HS-27A (cell line): ENCODE measurements at regions not wholly inside any gene's neighbourhood (a gene's known extent, or its start where the extent isn't known, plus 50 kb on each side); places are given as distances from the start of the nearest gene placed in this dataset.

ENCODE experiments used
- DNase-seq: peaks from one replicate; pipeline ENCODE4 v3.0.0-alpha.2; 2012; ENCODE audit warnings: low read depth, missing footprints

DNA sequence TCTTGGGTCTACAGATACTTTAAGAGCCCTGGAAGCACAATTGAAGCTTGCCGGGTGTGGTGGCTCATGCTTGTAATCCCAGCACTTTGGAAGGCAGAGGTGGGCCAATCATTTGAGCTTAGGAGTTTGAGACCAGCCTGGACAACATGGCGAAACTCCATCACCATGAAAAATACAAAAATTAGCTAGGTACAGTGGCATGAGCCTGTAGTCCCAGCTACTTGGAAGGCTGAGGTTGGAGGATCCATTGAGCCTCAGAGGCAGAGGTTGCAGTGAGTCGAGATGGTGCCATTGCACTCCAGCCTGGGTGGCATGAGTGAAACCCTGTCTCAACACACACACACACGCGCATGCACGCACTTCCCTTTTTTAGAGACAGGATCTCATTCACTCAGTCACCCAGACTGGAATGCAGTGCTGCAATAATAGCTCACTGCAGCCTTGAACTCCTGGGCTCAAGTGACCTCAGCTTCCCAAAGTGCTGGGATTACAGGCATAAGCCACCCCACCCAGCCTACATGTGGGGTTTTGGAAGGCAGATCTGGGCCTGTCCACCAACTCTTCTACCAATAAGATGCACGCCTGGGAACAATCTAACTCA lies 182.5 kb upstream of the JARID2 start:
- DNase-seq: peak; percentile 20

DNA sequence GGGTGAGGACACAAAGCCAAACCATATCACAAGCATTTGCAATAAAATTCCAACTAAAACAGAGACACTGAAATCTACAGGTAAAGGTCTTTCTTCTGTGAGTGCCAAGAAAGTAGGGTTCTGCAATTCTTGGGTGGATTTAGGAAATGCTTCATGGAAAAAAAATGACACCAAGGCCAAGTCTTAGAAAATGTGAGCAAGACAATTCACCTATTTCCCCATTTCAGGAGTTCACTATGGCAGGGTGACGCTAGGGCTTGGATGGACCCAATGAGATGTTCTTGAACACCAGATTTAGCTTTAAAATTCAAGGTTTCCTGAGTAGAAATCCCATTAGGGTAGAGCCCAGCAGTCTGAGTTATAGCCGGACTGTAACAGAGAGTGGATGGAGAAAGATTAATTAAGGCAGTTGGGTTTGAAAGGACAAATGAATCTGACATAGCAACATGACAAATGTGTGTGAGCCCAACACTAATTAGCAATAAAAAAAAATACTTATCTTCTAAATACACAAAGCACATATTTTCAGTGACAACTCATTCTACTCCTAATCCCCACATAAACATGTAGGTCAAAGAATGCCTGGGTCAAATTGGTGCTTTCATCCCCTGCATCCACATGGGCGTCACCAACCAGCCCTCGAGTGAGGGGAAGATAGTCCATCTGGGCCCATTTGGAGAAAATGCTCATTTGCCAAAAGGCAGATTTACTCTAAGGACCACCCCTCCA lies 180.4 kb upstream of the JARID2 start:
- DNase-seq: no peak

DNA sequence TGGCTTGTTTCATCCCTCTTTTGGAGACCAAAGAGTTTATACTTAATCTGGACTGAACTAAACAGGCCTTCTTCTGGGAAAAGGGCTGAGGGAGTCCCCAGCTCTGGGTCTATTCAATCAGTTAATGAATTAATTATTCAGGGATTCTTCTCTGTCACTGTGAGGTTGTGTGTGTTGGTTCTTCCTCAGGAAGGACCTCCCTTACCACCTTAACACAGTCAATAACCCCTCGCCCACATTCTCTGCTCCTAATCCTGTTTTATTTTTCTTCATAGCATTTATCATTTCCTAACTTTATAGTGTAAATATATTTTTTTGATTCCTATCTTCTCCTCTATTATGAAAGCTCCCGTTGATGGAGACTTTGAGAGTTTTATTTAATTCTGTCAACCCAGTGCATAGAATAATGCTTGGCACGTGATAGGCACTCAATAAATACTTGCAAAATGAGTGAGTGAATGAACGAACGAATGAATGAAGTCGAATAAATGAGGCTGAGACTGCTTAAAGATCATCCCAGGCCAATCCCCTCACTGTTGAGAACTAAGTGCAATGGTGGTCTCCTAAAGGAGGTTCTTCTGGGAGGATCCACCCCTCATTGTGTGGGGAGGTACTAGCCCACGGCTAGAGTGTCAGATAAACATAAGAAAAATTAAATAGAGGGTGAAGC lies 179.6 kb upstream of the JARID2 start:
- DNase-seq: no peak

DNA sequence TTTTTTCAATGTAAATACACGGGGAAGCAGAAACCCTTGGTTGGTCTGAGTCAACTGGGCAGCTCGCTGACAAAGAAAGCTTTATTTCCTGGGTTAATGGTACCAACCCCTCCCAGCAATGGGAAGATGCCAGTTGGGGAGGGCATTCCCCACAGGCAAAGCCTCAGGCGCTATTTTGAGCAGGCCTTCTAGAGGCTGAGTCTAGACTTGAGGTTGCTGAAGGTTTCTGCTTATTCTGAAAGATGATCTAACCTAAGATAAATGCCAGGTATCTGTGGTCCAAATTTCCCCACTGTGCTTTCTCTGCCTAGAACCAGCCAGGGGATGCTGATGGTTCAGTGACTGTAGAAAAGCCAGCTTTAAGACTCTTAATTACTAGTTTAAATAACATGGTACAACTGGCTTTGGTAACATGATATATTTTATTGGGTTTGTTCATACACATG lies 172.5 kb upstream of the JARID2 start:
- DNase-seq: no peak

DNA sequence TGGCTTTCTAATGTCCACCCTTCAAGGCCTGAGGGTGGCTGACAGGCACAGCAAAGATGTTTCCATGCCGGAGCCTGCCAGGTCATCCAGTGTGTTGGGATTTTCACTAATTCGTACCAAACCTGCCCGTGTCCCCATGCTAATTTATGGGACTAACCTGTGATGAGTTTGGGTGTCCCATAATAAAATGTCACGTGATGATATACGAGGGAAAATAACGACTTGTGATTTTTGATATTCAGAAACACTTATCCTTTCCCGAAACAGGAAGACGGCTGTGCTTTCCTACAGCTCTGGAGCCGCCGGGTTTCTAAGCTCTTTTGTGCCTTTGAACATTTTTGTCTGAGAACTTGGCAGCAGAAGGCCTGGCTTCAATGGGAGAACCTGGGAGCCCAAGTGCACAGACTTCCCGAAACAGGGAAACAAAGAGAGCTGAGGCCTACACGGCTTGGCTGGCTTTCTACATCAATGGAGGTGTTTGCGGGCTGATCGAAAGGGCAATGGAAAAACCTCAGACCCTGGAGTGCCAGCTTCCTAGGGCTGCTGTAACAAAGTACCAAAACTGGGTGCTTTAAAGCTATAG lies 171.9 kb upstream of the JARID2 start:
- no peak for DNase-seq

DNA sequence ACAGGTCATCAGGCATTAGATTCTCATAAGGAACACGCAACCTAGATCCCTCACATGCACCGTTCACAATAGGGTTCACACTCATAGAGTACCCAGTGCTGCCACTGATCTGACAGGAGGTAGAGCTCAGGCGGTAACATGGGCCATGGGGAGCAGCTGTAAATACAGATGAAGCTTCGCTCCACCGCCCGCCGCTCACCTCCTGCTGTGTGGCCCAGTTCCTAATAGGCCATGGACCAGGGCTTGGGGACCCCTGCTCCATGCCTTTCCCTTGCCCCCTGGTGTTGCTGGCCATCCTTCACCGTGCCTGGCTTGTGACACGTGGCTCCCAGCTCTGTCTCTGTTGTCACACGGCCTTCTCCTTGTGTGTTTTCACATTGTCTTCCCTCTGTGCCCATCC lies 171.1 kb upstream of the JARID2 start:
- DNase-seq: no peak

DNA sequence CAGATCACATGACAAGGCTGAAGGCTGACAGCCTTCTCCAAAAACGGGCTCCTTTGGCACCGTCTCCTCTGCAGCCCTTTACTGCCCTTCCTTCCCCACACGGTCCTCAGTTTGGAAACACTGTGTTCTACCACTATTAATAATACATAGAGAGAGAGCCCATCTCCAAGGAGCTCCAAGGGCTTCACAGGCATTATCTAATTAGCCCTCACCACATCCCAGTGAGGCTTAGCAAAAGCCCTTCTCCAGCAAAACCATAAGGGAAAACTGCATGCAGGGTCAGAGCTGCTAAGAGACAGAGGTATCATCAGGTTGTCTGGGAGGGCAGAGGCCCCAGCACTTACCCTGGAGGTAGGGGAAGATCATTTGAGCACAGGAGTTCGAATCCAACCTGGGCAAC lies 169.3 kb upstream of the JARID2 start:
- no peak for DNase-seq

DNA sequence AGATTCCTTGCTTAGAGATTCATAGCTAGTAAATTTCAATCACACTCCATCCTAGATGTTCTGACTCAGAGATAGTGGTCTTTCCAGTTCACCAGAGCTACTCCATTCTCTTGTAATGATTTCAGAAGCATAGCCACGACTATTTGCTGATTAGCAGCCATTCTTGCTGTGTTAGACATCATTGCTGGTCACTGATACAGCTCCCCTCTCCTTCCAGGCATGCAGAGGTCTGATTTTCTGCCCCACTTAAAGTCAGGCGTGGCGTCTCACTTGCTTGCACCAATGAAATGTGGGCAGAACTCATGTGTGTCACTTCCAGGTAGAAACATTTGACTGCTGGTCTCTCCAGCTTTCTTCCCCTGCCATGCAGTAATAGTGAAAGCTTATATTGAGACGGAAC lies 168.9 kb upstream of the JARID2 start:
- no peak for DNase-seq

DNA sequence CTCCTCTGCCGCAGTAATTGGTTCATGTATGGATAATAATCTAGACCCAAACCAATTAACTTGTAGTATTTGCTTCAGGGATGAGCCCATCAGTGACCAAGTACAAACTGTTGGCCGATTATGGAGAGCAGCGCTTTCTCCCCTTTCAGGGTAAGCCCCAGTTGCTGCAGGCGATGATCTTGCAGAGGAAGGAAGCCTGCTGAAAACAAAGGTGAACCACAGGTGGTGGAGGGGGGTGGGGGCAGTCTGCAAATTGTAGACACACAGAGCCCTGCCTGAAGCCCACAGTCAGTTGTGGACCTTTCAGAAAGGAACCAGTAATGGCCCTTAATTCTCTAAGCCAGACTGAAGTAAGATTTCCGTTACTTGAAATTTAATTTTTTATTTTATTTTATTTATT lies 167.9 kb upstream of the JARID2 start:
- no peak for DNase-seq

DNA sequence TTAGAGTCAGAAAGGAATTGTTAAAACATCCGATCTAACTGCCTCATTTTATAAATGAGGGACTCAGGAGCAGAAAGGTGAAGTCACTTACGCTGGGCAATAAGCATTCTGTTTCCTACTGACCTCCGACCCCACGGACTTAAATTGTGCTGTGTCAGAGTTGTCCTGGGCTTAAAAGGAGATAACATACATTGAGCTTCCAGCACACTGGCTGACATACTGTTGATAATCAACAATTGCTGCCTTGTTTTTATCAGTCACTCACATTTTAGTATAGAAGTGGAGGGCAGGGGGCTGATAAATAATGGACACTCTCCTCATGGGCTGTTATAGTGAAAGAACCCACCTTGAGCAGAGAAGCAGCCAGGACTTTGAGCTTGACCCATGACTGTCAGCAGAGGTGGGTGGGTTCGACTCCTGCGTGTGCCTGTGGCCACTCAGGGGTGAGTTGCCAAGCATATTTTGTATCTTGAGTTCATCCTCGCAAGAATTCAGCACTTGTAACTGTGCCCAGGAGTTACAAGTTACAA lies 166.5 kb upstream of the JARID2 start:
- no peak for DNase-seq

DNA sequence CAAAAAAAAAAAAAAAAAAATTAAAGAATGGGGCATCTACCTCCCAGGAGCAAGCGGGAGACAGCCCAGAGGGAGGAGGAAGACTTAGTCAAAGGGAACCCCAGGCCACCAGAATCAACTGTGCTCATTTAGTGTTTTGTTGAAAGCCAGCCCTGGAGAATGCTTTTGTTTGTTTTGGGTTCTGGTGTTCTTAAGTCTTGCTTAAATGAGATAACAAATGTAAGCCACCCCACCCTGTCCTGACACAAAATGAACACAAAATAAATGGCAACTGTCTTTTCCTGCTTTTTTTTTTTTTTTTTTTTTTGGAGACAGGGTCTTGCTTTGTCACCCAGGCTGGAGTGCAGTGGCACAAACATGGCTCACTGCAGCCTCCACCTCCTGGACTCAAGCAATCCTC lies 165.0 kb upstream of the JARID2 start:
- no peak for DNase-seq

DNA sequence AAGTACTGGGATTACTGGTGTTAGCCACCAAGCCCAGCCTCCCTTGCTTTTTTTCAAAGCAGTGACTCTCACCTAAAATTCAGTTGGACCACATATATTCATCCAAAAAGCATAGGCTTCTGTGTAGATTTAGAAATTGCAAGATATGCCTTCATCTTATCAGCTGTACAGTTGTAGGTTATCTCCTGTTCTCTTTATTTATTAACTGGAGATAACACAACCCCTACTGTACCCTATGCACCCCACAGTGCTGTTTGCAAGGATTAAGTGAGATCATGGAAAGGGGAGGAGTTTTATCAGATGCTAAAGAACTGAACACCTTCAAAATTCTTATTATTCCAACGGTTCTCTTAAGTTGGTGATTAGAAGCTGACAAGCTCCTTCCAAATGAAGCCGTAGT lies 164.4 kb upstream of the JARID2 start:
- no peak for DNase-seq

DNA sequence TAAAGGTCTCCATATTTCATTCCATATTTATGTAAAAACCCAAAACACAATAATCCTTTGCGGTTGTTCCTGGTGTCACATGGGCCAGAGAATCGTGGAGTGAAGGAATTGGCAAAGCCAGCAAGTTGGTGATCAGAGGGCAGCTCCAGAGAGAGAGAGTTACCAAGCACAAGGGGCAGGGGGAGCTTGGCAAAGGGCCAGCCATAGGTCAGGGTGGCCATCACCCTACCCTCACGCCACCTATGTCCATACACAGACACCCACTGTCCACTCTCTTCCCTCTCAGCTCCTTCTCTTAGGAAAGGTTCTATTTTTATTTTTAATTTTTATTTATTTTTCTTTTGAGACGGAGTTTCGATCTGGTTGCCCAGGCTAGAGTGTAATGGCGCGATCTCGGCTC lies 163.2 kb upstream of the JARID2 start:
- no peak for DNase-seq

DNA sequence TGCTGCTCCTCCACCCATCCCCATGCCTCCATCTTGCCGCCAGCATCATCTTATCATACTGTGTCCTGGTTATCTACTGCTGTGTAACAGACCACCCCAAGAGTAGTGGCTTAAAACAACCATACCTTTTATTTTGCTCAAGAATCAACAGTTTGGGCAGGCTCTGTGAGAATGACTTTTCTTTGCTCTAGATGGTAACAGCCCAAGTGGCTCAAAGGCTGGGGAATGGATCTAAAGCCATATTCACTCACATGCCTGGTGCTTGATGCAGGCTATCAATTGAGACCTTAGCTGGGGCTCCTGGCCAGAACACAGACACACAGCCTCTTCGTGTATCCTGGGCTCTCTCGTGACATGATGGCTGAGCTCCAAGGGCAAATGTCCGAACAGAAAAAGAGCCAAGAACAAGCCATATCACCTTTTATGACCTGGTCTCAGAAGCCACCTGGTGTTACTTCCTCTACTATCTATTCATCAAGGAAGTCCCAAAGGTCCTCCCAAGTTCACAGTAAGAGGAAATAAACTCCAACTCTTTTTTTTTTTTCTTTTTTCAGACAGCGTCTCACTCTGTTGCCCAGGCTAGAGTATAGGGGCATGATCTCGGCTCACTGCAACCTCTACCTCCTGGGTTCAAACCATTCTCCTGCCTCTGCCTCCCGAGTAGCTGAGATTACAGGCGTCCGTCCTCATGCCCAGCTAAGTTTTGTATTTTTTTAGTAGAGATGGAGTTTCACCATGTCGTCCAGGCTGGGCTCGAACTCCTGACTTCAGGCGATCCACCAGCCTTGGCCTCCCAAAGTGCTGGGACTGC lies 159.3 kb upstream of the JARID2 start:
- DNase-seq: no peak

DNA sequence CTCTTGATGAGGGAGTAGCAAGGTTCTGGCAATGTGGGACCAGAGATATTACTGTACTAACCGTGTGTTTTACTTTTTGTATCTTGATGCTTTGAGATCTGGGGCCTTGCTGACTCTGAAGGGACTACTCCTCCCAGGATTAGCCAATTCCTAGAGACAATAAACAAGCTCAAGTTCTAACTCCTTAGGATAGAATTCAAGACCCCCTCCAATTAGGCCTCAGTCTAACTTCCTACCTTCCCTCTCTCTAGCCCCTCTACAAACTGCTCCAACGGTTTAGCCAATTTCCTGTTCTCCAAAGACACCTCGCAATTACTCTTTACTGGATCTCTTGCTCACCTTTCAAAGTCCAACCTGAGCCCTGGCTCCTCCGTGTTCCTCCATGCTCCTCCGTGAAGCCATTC lies 158.7 kb upstream of the JARID2 start:
- no peak for DNase-seq

DNA sequence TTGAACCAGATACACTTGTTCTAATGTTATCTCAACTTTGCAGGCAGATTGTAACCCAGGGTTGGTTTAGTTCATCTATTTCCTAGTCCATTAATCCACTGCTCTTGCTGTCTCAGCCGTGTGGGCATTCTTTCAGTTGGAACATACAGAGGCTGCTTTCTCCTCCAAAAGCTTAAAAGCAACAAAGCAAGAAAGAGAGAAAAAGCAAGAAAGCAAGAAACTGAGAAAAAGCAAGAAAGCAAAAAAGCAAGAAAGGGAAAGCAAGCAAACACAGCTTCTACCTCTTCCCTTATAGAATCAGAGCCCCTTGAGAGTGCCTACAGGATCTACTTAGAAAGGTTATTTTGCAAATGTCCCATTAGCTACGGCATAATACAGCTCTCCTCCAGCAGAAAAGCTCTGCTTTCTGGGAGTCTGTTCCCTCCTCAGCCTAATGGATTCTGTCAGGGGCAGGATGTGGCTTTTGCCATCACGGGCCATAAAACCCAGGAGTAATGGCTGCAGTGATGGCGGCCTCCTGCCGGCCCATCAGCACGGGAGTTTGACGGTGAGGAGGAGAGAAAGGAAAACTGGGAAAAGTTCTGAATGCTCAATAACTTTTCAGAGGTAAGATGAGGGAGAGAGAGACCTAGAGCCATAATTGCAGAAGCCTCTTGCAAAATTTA lies 156.8 kb upstream of the JARID2 start:
- no peak for DNase-seq

DNA sequence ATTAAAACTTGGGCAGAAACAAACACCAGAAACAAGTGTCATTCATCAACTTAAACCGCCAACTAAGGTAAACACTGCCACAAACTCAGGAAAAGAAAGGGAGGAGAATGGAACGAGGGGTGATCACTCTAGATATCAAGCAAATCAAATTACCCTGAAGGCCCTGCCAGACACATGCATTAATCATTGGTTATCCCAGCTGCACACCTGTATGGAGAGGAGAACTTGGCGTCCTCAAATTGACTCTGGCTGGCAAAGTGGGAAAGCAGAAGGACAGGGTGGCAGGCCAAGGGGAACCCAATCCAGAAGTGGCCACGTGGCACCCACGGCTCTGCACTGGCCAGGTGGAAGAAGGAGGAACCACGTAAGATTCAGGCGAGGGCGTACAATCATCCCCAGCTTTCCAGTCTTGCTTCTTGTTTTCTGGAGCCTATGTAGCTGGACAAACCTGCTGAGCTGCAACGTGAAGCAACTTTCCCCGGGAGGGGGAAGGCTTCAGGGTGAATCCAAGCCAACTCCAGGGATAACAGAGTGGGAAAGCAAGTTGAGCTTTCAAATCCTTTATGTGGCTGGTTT lies 156.2 kb upstream of the JARID2 start:
- DNase-seq: no peak

DNA sequence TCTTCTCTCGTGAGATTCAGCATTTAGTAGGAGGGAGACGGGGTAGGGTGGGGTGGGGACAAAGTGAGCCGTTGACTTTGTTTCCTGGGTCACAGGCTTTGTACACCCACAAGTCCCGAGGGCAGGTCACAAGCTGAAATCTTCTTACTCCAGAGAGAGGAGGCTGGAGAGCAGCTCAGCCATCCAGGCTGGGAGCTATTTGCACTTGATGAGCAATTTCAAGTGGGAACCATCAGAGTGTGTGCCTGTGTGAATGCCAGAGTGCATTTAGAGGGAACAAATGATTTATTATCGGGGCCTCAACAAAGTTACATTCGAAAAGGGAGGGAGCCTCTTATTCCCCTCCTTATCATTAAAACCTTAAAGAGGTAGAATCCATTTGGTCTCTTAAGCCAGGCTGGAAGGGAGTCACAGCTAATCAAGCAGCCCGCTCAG lies 155.7 kb upstream of the JARID2 start:
- no peak for DNase-seq

DNA sequence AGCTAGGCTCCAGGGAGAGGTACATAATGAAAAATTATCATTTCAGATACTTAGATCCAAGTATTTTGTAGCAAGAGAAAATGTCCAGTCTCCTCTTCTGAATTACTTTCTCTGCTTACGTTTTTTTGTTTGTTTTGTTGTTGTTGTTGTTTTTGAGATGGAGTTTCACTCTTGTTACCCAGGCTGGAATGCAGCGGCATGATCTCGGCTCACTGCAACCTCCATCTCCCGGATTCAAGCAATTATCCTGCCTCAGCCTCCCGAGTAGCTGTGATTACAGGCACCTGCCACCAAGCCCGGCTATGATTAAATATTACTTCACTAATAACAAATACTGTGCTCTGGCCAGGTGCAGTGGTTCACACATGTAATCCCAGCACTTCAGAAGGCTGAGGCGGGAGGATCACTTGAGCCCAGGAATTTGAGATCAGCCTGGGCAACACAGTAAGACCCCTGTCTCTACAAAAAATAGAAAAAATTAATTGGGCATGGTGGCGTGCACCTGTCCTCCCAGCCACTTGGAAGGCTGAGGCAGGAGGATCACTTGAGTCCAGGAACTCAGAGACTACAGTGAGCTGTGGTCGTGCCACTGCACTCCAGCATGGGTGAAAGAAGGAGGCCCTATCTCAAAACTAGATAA lies 155.0 kb upstream of the JARID2 start:
- no peak for DNase-seq
